NCI-H226 (cell line): ENCODE measurements at regions not wholly inside any gene's neighbourhood (a gene's known extent, or its start where the extent isn't known, plus 50 kb on each side); places are given as distances from the start of the nearest gene placed in this dataset.

Source experiments
- DNase-seq: peaks from one replicate; pipeline ENCODE4 v3.0.0-alpha.2; 2015

- DNase-seq, result no peak
Observed at GRCh38 chr13:77480066-77480465, 55.4 kb upstream of the SCEL start.

GRCh38 chr13:77479326-77479725, 56.2 kb upstream of the SCEL start:
- DNase-seq, result no peak

- no peak for DNase-seq
Observed at GRCh38 chr13:77477299-77477848, 58.1 kb upstream of the SCEL start.

- no peak for DNase-seq
Observed at GRCh38 chr13:77476456-77476855, 59.0 kb upstream of the SCEL start.

GRCh38 chr13:77475345-77476084, 60.0 kb upstream of the SCEL start:
- no peak for DNase-seq

GRCh38 chr13:77470986-77471385, 64.5 kb upstream of the SCEL start:
- no peak for DNase-seq

- no peak for DNase-seq
Observed at GRCh38 chr13:77466753-77467422, 68.6 kb upstream of the SCEL start.

- DNase-seq, result no peak
Observed at GRCh38 chr13:77465603-77466195, 69.8 kb upstream of the SCEL start.

GRCh38 chr13:77460195-77460594, 75.3 kb upstream of the SCEL start:
- no peak for DNase-seq

- no peak for DNase-seq
Observed at GRCh38 chr13:77459592-77459991, 75.9 kb upstream of the SCEL start.

- DNase-seq, result no peak
Observed at GRCh38 chr13:77458736-77459135, 76.8 kb upstream of the SCEL start.

GRCh38 chr13:77457966-77458365, 77.5 kb upstream of the SCEL start:
- no peak for DNase-seq

- no peak for DNase-seq
Observed at GRCh38 chr13:77456271-77456670, 79.2 kb upstream of the SCEL start.

- DNase-seq, result no peak
Observed at GRCh38 chr13:77449265-77449664, 86.2 kb upstream of the SCEL start.

GRCh38 chr13:77448689-77449088, 86.8 kb upstream of the SCEL start:
- no peak for DNase-seq

GRCh38 chr13:77443511-77443910, 92.0 kb upstream of the SCEL start:
- DNase-seq, result no peak

GRCh38 chr13:77437267-77437666, 98.2 kb upstream of the SCEL start:
- no peak for DNase-seq

GRCh38 chr13:77434289-77434688, 101.2 kb upstream of the SCEL start:
- no peak for DNase-seq

GRCh38 chr13:77431449-77431848, 104.1 kb upstream of the SCEL start:
- no peak for DNase-seq

GRCh38 chr13:77430377-77430951, 103.6 kb upstream of the MYCBP2 start:
- no peak for DNase-seq

- peak; percentile 28 for DNase-seq
Observed at GRCh38 chr13:77429320-77430142, 102.6 kb upstream of the MYCBP2 start.

GRCh38 chr13:77425705-77426104, 98.8 kb upstream of the MYCBP2 start:
- DNase-seq, result no peak

- no peak for DNase-seq
Observed at GRCh38 chr13:77423296-77423695, 96.4 kb upstream of the MYCBP2 start.
